ENCODE measurements at regions not wholly inside any gene's neighbourhood (a gene's known extent, or its start where the extent isn't known, plus 50 kb on each side); places are given as distances from the start of the nearest gene placed in this dataset.

DNA sequence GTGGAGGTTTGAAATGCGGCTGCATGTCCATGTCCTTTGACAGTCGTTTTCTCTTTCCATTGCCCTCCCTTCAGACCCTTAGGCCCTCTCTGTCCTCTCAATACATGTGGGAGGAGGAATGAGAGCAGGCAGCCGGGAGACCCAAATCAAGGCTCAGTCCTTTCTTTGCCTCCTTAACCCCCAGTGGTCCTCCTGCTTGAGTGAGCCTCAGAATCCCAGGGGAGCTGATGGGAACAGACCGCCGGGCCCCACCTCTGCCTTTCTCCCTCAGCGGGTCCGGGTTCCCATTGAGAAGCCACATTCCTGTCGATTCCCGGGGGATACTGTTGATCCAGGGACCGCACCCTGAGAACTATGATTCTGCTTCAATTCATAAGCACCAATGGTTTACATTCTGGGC is 77.9 kb upstream of the RFLNA start:
- peak overlapping the region; percentile 96 for H3K27ac ChIP-seq (ENCODE audit: low read length)
- H3F3A ChIP-seq (ENCODE audit: insufficient read depth, low read length, poor library complexity, severe bottlenecking) = peaks cover 3% of the 10 kb centered on the region
- H3K4me3 ChIP-seq (ENCODE audit: low read length) = peak overlapping the region; percentile 56
- peak overlapping the region; percentile 74 for H3K4me2 ChIP-seq (ENCODE audit: low read length)
- H3K9me2 ChIP-seq (ENCODE audit: insufficient read depth, low read length) = no peaks in the 10 kb centered on the region
- H4K20me1 ChIP-seq (ENCODE audit: insufficient read depth) = no peaks in the 10 kb centered on the region
- TF ChIP-seq EZH2 (IDR thresholded peaks at IDR 0.05; ENCODE audit: borderline replicate concordance, insufficient read depth, low read length, poor library complexity, severe bottlenecking) = no peak
- TF ChIP-seq, protein P1, sequence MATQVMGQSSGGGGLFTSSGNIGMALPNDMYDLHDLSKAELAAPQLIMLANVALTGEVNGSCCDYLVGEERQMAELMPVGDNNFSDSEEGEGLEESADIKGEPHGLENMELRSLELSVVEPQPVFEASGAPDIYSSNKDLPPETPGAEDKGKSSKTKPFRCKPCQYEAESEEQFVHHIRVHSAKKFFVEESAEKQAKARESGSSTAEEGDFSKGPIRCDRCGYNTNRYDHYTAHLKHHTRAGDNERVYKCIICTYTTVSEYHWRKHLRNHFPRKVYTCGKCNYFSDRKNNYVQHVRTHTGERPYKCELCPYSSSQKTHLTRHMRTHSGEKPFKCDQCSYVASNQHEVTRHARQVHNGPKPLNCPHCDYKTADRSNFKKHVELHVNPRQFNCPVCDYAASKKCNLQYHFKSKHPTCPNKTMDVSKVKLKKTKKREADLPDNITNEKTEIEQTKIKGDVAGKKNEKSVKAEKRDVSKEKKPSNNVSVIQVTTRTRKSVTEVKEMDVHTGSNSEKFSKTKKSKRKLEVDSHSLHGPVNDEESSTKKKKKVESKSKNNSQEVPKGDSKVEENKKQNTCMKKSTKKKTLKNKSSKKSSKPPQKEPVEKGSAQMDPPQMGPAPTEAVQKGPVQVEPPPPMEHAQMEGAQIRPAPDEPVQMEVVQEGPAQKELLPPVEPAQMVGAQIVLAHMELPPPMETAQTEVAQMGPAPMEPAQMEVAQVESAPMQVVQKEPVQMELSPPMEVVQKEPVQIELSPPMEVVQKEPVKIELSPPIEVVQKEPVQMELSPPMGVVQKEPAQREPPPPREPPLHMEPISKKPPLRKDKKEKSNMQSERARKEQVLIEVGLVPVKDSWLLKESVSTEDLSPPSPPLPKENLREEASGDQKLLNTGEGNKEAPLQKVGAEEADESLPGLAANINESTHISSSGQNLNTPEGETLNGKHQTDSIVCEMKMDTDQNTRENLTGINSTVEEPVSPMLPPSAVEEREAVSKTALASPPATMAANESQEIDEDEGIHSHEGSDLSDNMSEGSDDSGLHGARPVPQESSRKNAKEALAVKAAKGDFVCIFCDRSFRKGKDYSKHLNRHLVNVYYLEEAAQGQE (IDR thresholded peaks at IDR 0.05; ENCODE audit: borderline replicate concordance) = no peak
- TF ChIP-seq SMC3 (conservative IDR thresholded peaks at IDR 0.05; ENCODE audit: poor library complexity) = no peak
- TF ChIP-seq MXI1 (conservative IDR thresholded peaks at IDR 0.05; ENCODE audit: poor library complexity, severe bottlenecking) = no peak
- TF ChIP-seq EP300 (conservative IDR thresholded peaks at IDR 0.05; ENCODE audit: poor library complexity, severe bottlenecking) = no peak
- TF ChIP-seq, protein P2, sequence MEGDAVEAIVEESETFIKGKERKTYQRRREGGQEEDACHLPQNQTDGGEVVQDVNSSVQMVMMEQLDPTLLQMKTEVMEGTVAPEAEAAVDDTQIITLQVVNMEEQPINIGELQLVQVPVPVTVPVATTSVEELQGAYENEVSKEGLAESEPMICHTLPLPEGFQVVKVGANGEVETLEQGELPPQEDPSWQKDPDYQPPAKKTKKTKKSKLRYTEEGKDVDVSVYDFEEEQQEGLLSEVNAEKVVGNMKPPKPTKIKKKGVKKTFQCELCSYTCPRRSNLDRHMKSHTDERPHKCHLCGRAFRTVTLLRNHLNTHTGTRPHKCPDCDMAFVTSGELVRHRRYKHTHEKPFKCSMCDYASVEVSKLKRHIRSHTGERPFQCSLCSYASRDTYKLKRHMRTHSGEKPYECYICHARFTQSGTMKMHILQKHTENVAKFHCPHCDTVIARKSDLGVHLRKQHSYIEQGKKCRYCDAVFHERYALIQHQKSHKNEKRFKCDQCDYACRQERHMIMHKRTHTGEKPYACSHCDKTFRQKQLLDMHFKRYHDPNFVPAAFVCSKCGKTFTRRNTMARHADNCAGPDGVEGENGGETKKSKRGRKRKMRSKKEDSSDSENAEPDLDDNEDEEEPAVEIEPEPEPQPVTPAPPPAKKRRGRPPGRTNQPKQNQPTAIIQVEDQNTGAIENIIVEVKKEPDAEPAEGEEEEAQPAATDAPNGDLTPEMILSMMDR (IDR thresholded peaks at IDR 0.05; ENCODE audit: poor library complexity, severe bottlenecking) = no peak
- TF ChIP-seq RAD21 (conservative IDR thresholded peaks at IDR 0.05) = no peak
- no peak for TF ChIP-seq TAF1 (IDR thresholded peaks at IDR 0.05; ENCODE audit: low read depth)
- TF ChIP-seq POLR2AphosphoS5 (IDR thresholded peaks at IDR 0.05) = no peak
- no peak overlapping the region for H2AFZ ChIP-seq (ENCODE audit: low read depth, low read length)
- H3K9ac ChIP-seq (ENCODE audit: low read length) = peak overlapping the region; percentile 65
- H3K79me2 ChIP-seq (replicated peaks; ENCODE audit: insufficient read depth, low read length) = no peaks in the 10 kb centered on the region
- H3K36me3 ChIP-seq (ENCODE audit: insufficient read depth, low read length) = no peaks in the 10 kb centered on the region
- H3K9me3 ChIP-seq (ENCODE audit: low read length) = peaks cover 7% of the 10 kb centered on the region
- H3K27me3 ChIP-seq (ENCODE audit: insufficient read depth, low read depth, low read length) = no peaks in the 10 kb centered on the region

DNA sequence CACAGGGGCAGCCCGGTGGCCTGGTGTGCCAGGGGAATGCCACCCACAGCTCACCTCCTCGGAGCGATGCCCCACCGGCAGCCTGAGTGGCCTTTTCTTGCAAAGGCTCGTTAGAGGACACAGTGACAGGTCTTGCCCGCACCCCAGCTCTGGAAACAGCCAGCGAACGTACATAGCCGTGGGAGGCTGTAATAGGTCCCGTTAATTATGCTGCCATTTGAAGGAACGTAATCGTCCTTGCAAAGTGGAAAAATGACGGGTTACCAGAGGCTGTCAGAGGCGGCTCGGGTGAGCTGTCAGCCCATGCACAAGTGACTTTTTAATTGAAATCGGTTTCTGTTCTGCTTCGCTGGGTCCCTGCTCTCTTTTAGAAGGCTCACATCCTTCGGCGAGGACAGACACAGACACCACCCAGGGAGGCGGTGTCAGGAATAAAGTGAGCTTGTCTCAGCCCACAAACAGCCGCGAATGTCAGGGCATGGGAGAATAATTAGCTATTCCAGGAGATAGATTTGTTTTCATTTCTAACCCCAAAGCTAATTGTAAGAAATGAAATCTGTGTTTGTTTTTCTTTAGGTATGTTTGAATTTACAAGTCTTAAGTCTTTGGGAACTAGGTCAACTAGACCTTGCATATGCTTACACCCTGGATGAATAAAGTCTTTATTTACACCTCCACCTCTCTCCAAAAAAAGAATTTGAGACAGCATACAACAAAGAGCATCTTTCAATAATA is 77.2 kb upstream of the RFLNA start:
- Histone ChIP-seq H3K9me3 (ENCODE audit: low read length) (peaks cover 7% of the 10 kb centered on the region), H3K79me2 (replicated peaks; ENCODE audit: insufficient read depth, low read length) (no peaks in the 10 kb centered on the region), H2AFZ (ENCODE audit: low read depth, low read length) (no peak overlapping the region), H3F3A (ENCODE audit: insufficient read depth, low read length, poor library complexity, severe bottlenecking) (peaks cover 3% of the 10 kb centered on the region), H3K4me2 (ENCODE audit: low read length) (peak overlapping the region; percentile 74), H3K27me3 (ENCODE audit: insufficient read depth, low read depth, low read length) (no peaks in the 10 kb centered on the region), H3K4me3 (ENCODE audit: low read length) (peak overlapping the region; percentile 56), H3K9me2 (ENCODE audit: insufficient read depth, low read length) (no peaks in the 10 kb centered on the region), H3K9ac (ENCODE audit: low read length) (peak overlapping the region; percentile 65), H3K27ac (ENCODE audit: low read length) (peak overlapping the region; percentile 96), H4K20me1 (ENCODE audit: insufficient read depth) (no peaks in the 10 kb centered on the region), H3K36me3 (ENCODE audit: insufficient read depth, low read length) (no peaks in the 10 kb centered on the region)
- TF ChIP-seq RAD21 (conservative IDR thresholded peaks at IDR 0.05) = peak; percentile 54
- TF ChIP-seq EZH2 (IDR thresholded peaks at IDR 0.05; ENCODE audit: borderline replicate concordance, insufficient read depth, low read length, poor library complexity, severe bottlenecking) = no peak
- TF ChIP-seq EP300 (conservative IDR thresholded peaks at IDR 0.05; ENCODE audit: poor library complexity, severe bottlenecking) = peak; percentile 99
- no peak for TF ChIP-seq MXI1 (conservative IDR thresholded peaks at IDR 0.05; ENCODE audit: poor library complexity, severe bottlenecking)
- peak; percentile 93 for TF ChIP-seq POLR2AphosphoS5 (IDR thresholded peaks at IDR 0.05)
- TF ChIP-seq, protein P2 (IDR thresholded peaks at IDR 0.05; ENCODE audit: poor library complexity, severe bottlenecking) = no peak
- no peak for TF ChIP-seq TAF1 (IDR thresholded peaks at IDR 0.05; ENCODE audit: low read depth)
- peak; percentile 53 for TF ChIP-seq SMC3 (conservative IDR thresholded peaks at IDR 0.05; ENCODE audit: poor library complexity)
- TF ChIP-seq, protein P1 (IDR thresholded peaks at IDR 0.05; ENCODE audit: borderline replicate concordance) = peak; percentile 59

All from neural cell (in vitro differentiated cells).